Lower lobe of right lung (tissue), 2 donors: ENCODE measurements at regions not wholly inside any gene's neighbourhood (a gene's known extent, or its start where the extent isn't known, plus 50 kb on each side); places are given as distances from the start of the nearest gene placed in this dataset.

Source experiments
- ATAC-seq, 2 donors: fragments of 200-7000 bp; cut with Tn5 transposase; one replicate each; pipeline ENCODE4 v1.9.1; 2020 to 2022; ENCODE audit warnings: mild to moderate bottlenecking in 2 of 2, moderate library complexity in 2 of 2
- DNase-seq: peaks from one replicate; pipeline ENCODE4 v3.0.0-alpha.2; 2020
- H3K27ac ChIP-seq: fragments of 200-600 bp; one replicate; pipeline ENCODE4 v1.8.0; 2022
- H3K27me3 ChIP-seq: fragments of 200-600 bp; one replicate; pipeline ENCODE4 v1.8.0; 2022; ENCODE audit warnings: low read depth
- H3K36me3 ChIP-seq: fragments of 200-600 bp; one replicate; pipeline ENCODE4 v1.8.0; 2022; ENCODE audit warnings: mild to moderate bottlenecking
- H3K4me1 ChIP-seq: fragments of 200-600 bp; one replicate; pipeline ENCODE4 v1.8.0; 2022
- H3K4me3 ChIP-seq: fragments of 200-600 bp; one replicate; pipeline ENCODE4 v1.8.0; 2022; ENCODE audit warnings: mild to moderate bottlenecking
- H3K9me3 ChIP-seq: fragments of 200-600 bp; one replicate; pipeline ENCODE4 v1.8.0; 2022
- intact Hi-C: fragments of 100-400 bp; cut with DNase I; formaldehyde crosslinking; loops from one replicate; pipeline ENCODE4 v1.11.0; 2022
- TF ChIP-seq, protein P1 (sequence below): fragments of 200-600 bp; IDR thresholded peaks from one replicate; pipeline ENCODE4 v1.8.0; 2022; ENCODE audit warnings: antibody characterized with exemption, mild to moderate bottlenecking
- donor health status: DM: no; HTN: yes; CAD: no; lungs with severe emphysema.

DNA sequence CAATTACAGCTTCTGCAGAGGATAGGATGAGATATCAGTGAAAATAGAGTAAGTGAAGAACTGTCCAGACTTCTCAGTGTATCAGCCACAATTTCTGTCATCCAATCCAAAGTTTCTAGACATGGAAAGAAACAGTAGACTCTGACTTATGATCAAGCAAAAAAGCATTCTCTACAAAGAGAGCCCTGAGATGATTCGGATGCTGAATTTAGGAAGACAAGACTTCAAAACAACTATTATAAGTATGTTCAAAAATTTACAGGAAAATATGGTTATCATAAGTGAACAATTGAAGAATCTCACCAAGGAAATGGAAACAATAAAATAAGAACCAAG, 238.2 kb upstream of the IRS2 start:
- ATAC-seq (no peak), DNase-seq (no peak)
- Histone ChIP-seq H3K9me3 (no peaks in the 10 kb centered on the region), H3K4me1 (peaks cover 4% of the 10 kb centered on the region), H3K36me3 (no peaks in the 10 kb centered on the region), H3K27ac (no peak overlapping the region), H3K27me3 (no peaks in the 10 kb centered on the region), H3K4me3 (no peak overlapping the region)
- intact Hi-C loops = no loop called here
- TF ChIP-seq, protein P1, sequence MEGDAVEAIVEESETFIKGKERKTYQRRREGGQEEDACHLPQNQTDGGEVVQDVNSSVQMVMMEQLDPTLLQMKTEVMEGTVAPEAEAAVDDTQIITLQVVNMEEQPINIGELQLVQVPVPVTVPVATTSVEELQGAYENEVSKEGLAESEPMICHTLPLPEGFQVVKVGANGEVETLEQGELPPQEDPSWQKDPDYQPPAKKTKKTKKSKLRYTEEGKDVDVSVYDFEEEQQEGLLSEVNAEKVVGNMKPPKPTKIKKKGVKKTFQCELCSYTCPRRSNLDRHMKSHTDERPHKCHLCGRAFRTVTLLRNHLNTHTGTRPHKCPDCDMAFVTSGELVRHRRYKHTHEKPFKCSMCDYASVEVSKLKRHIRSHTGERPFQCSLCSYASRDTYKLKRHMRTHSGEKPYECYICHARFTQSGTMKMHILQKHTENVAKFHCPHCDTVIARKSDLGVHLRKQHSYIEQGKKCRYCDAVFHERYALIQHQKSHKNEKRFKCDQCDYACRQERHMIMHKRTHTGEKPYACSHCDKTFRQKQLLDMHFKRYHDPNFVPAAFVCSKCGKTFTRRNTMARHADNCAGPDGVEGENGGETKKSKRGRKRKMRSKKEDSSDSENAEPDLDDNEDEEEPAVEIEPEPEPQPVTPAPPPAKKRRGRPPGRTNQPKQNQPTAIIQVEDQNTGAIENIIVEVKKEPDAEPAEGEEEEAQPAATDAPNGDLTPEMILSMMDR = no peak

DNA sequence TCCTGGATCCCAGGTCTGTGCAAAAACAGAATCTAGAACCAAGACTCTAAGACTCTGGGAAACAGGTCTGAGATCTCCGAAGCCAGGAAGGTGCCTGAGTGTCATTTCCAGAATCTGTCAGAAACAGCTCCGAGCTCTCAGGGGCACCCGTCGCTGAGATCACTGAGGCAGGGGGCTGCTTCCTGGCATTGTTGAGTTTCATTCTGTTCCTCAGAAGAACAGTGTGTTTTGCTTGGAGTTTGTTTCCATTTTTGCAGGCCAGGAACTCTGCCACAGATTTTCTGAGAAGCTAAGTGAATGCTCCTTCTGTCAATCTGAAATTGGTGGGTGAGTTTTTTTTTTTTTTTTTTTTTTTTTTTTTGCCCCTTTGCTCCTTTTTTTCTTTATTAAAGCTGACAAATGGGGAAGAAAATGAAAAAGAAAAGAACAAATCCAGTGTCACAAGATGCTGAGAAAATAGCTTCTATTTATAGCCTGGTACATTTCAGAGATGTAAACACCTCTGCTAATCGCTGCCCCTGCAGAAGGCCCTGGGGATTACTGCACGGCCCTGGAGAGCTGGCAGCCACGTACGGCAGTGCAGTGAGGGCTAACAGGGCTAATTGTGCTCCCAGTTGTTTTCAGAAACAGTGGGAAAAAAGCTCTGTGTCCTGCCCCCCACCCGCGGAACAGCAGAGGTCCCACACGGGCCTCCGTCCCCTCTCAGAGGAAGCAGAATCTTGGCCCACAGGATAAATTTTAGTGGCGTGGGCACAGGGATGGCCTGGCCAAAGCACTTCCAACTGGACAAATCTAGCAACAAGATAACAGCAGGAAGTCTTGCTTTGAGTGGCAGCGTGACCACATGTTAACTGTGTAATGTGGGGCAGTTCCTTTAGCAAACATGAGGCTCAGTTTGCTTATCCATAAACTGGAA, 237.6 kb upstream of the IRS2 start:
- peaks cover 5% of the 10 kb centered on the region for H3K27me3 ChIP-seq
- H3K9me3 ChIP-seq = no peaks in the 10 kb centered on the region
- ATAC-seq (no peak), DNase-seq (no peak)
- intact Hi-C loops = no loop called here
- no peak overlapping the region for H3K4me3 ChIP-seq
- TF ChIP-seq, protein P1 = no peak
- no peak overlapping the region for H3K27ac ChIP-seq
- no peaks in the 10 kb centered on the region for H3K36me3 ChIP-seq
- H3K4me1 ChIP-seq = peaks cover 4% of the 10 kb centered on the region

GRCh38 chr13:110018009-110018408, 231.6 kb upstream of the IRS2 start:
- Histone ChIP-seq H3K27ac (no peak overlapping the region), H3K9me3 (no peaks in the 10 kb centered on the region), H3K36me3 (no peaks in the 10 kb centered on the region), H3K4me1 (no peaks in the 10 kb centered on the region), H3K27me3 (peaks cover 5% of the 10 kb centered on the region), H3K4me3 (no peak overlapping the region)
- ATAC-seq (no peak), DNase-seq (no peak)
- TF ChIP-seq, protein P1 = no peak
- intact Hi-C loops = no loop called here

GRCh38 chr13:110017379-110017778, 231.0 kb upstream of the IRS2 start:
- Histone ChIP-seq H3K36me3 (no peaks in the 10 kb centered on the region), H3K27ac (no peak overlapping the region), H3K9me3 (no peaks in the 10 kb centered on the region), H3K4me3 (no peak overlapping the region), H3K4me1 (no peaks in the 10 kb centered on the region), H3K27me3 (peaks cover 5% of the 10 kb centered on the region)
- peak; percentile 59 to 61 for ATAC-seq
- intact Hi-C loops = no loop called here
- DNase-seq = no peak
- TF ChIP-seq, protein P1 = no peak

- Histone ChIP-seq H3K9me3 (no peaks in the 10 kb centered on the region), H3K36me3 (no peaks in the 10 kb centered on the region), H3K27me3 (peaks cover 5% of the 10 kb centered on the region), H3K27ac (no peak overlapping the region), H3K4me1 (no peaks in the 10 kb centered on the region), H3K4me3 (no peak overlapping the region)
- ATAC-seq (no peak), DNase-seq (no peak)
- intact Hi-C loops = no loop called here
- TF ChIP-seq, protein P1 = no peak
Measured at GRCh38 chr13:110015253-110015652, 228.9 kb upstream of the IRS2 start.
